C4-2B (cell line): ENCODE measurements at regions not wholly inside any gene's neighbourhood (a gene's known extent, or its start where the extent isn't known, plus 50 kb on each side); places are given as distances from the start of the nearest gene placed in this dataset.
A peak's percentile ranks its signal among the peaks of the same experiment; 100 is the strongest.

ENCODE experiments used
- CTCF ChIP-seq: fragments of 450-650 bp; conservative IDR thresholded peaks from 2 replicates; pipeline ENCODE4 v1.5.1; 2017; ENCODE audit warnings: mild to moderate bottlenecking
- ZFX ChIP-seq: fragments of 450-650 bp; IDR thresholded peaks from 2 replicates; pipeline ENCODE4 v1.6.1; 2017

GRCh38 chr15:48017747-48018146, 103.0 kb upstream of the SLC24A5 start:
- no peak for TF ChIP-seq CTCF
- peak; percentile 40; the same call in 1 of the 2 replicates for TF ChIP-seq ZFX
